Liver (tissue), 8 donors: ENCODE measurements at regions not wholly inside any gene's neighbourhood (a gene's known extent, or its start where the extent isn't known, plus 50 kb on each side); places are given as distances from the start of the nearest gene placed in this dataset.

Source experiments
- DNase-seq: peaks from one replicate; pipeline ENCODE4 v3.0.0-alpha.2; 2017; ENCODE audit warnings: low spot score
- H3K27ac ChIP-seq, 2 donors: one replicate each; pipeline ENCODE4 v1.7.0; 2013; ENCODE audit warnings: inconsistent platforms in 2 of 2, low read length in 2 of 2, control low read depth in 1 of 2, low read depth in 1 of 2, mild to moderate bottlenecking in 1 of 2
- H3K27me3 ChIP-seq, 4 donors: one replicate each; pipeline versions ENCODE4 v1.6.1 to v1.7.0; 2013; ENCODE audit warnings: low read length in 3 of 4, inconsistent platforms in 1 of 4, mild to moderate bottlenecking in 1 of 4, moderate library complexity in 1 of 4; ENCODE audit not compliant: control insufficient read depth in 4 of 4, insufficient read depth in 4 of 4
- H3K36me3 ChIP-seq, 4 donors: one replicate each; pipeline versions ENCODE4 v1.6.1 to v1.7.0; 2013; ENCODE audit warnings: low read length in 3 of 4, mild to moderate bottlenecking in 3 of 4, low read depth in 1 of 4, moderate library complexity in 1 of 4; ENCODE audit not compliant: control insufficient read depth in 4 of 4, insufficient read depth in 3 of 4
- H3K4me1 ChIP-seq, 4 donors: one replicate each; pipeline versions ENCODE4 v1.6.1 to v1.7.0; 2013; ENCODE audit warnings: low read length in 3 of 4, mild to moderate bottlenecking in 3 of 4, moderate library complexity in 1 of 4; ENCODE audit not compliant: control insufficient read depth in 4 of 4, insufficient read depth in 4 of 4
- H3K4me3 ChIP-seq, 3 donors: one replicate each; pipeline versions ENCODE4 v1.6.1 to v1.7.0; 2013; ENCODE audit warnings: low read length in 3 of 3, control low read depth in 1 of 3, low read depth in 1 of 3, mild to moderate bottlenecking in 1 of 3
- H3K9ac ChIP-seq, 2 donors: one replicate each; pipeline ENCODE4 v1.7.0; 2013; ENCODE audit warnings: low read length in 2 of 2, mild to moderate bottlenecking in 2 of 2, moderate library complexity in 2 of 2, control low read depth in 1 of 2, low read depth in 1 of 2
- H3K9me3 ChIP-seq, 4 donors: one replicate each; pipeline versions ENCODE4 v1.6.1 to v1.7.0; 2013; ENCODE audit warnings: low read length in 3 of 4; ENCODE audit not compliant: control insufficient read depth in 4 of 4
- CTCF ChIP-seq: fragments of 150-350 bp; IDR thresholded peaks from 2 replicates; pipeline ENCODE4 v1.5.1; 2017; ENCODE audit warnings: improper control_type of control experiment, low read depth, low read length; ENCODE audit not compliant: missing input control
- EGR1 ChIP-seq, 2 donors: IDR thresholded peaks; 2 replicates each; pipeline ENCODE4 v1.6.1; 2016 to 2018; ENCODE audit warnings: antibody characterized with exemption in 2 of 2, low read depth in 2 of 2
- FOXA1 ChIP-seq: IDR thresholded peaks from 2 replicates; pipeline ENCODE4 v1.6.1; 2016; ENCODE audit warnings: antibody characterized with exemption
- GABPA ChIP-seq, 2 donors: IDR thresholded peaks in 1 of 2; conservative IDR thresholded peaks in 1 of 2; 2 replicates each; pipeline ENCODE4 v1.6.1; 2016; ENCODE audit warnings: antibody characterized with exemption in 2 of 2, mild to moderate bottlenecking in 1 of 2, moderate library complexity in 1 of 2
- HNF4A ChIP-seq, 2 donors: conservative IDR thresholded peaks; 2 replicates each; pipeline ENCODE4 v1.6.1; 2016; ENCODE audit warnings: antibody characterized with exemption in 2 of 2, mild to moderate bottlenecking in 2 of 2
- HNF4G ChIP-seq: IDR thresholded peaks from 2 replicates; pipeline ENCODE4 v1.6.1; 2016; ENCODE audit warnings: antibody characterized with exemption
- MAX ChIP-seq: IDR thresholded peaks from 2 replicates; pipeline ENCODE4 v1.6.1; 2016; ENCODE audit warnings: antibody characterized with exemption
- NR2F2 ChIP-seq: IDR thresholded peaks from 2 replicates; pipeline ENCODE4 v1.6.1; 2016; ENCODE audit warnings: antibody characterized with exemption
- RAD21 ChIP-seq, 2 donors: IDR thresholded peaks; 2 replicates each; pipeline ENCODE4 v1.6.1; 2016; ENCODE audit warnings: antibody characterized with exemption in 2 of 2, mild to moderate bottlenecking in 2 of 2
- REST ChIP-seq: IDR thresholded peaks from 2 replicates; pipeline ENCODE4 v1.6.1; 2016; ENCODE audit warnings: antibody characterized with exemption, mild to moderate bottlenecking
- RXRA ChIP-seq, 2 donors: IDR thresholded peaks; 2 replicates each; pipeline ENCODE4 v1.6.1; 2017 to 2018; ENCODE audit warnings: antibody characterized with exemption in 2 of 2, mild to moderate bottlenecking in 1 of 2
- SP1 ChIP-seq: IDR thresholded peaks from 2 replicates; pipeline ENCODE4 v1.6.1; 2018; ENCODE audit warnings: antibody characterized with exemption, mild to moderate bottlenecking
- TAF1 ChIP-seq: conservative IDR thresholded peaks from 2 replicates; pipeline ENCODE4 v1.6.1; 2016; ENCODE audit warnings: antibody characterized with exemption, mild to moderate bottlenecking
- YY1 ChIP-seq: IDR thresholded peaks from 2 replicates; pipeline ENCODE4 v1.6.1; 2016; ENCODE audit warnings: antibody characterized with exemption, mild to moderate bottlenecking
- ZBTB33 ChIP-seq: IDR thresholded peaks from 2 replicates; pipeline ENCODE4 v1.6.1; 2016; ENCODE audit warnings: antibody characterized with exemption
- WGBS: extraction: QIAGEN DNeasy Blood & Tissue Kit; methylation state at CpG from one replicate; pipeline ENCODE4 v1.1.7; 2013; 5-methylcytosine and 5-hydroxymethylcytosine counted together
- donor health status: healthy.
- donor health status: healthy.
- donor health status: healthy.
- donor health status: healthy.
- donor health status: healthy.

- Histone ChIP-seq H3K4me3 (no peak overlapping the region), H3K9me3 (peaks cover 0 to 8% (median 0%) of the 10 kb centered on the region in 4 donors), H3K27me3 (no peaks in the 10 kb centered on the region), H3K36me3 (no peaks in the 10 kb centered on the region), H3K27ac (no peak overlapping the region), H3K4me1 (no peaks in the 10 kb centered on the region), H3K9ac (no peak overlapping the region)
- DNase-seq = no peak
- WGBS = 55% methylated on average over 5 of the region's 5 CpGs
- no peak for TF ChIP-seq FOXA1
- no peak for TF ChIP-seq SP1
- no peak for TF ChIP-seq MAX
- TF ChIP-seq TAF1 = no peak
- TF ChIP-seq HNF4A (conservative IDR thresholded peaks at IDR 0.05) = no peak
- no peak for TF ChIP-seq RAD21 (IDR thresholded peaks at IDR 0.05)
- TF ChIP-seq YY1 = no peak
- TF ChIP-seq CTCF = no peak
- no peak for TF ChIP-seq HNF4G
- TF ChIP-seq REST = no peak
- no peak for TF ChIP-seq EGR1 (IDR thresholded peaks at IDR 0.05; ENCODE audit: low read depth in 2 of 2)
- no peak for TF ChIP-seq RXRA (IDR thresholded peaks at IDR 0.05)
- no peak for TF ChIP-seq ZBTB33
- TF ChIP-seq GABPA (IDR thresholded peaks at IDR 0.05 in 1 of 2, conservative IDR thresholded peaks at IDR 0.05 in 1 of 2) = no peak
These were observed 138.3 kb upstream of the PDHA2 start for GRCh38 chr4:95701500-95702170.

GRCh38 chr4:95694411-95694810 is 145.5 kb upstream of the PDHA2 start:
- Histone ChIP-seq H3K27ac (no peak overlapping the region), H3K4me3 (no peak overlapping the region), H3K36me3 (no peaks in the 10 kb centered on the region), H3K4me1 (no peaks in the 10 kb centered on the region), H3K9ac (no peak overlapping the region), H3K27me3 (no peaks in the 10 kb centered on the region), H3K9me3 (peaks cover 0 to 2% (median 0%) of the 10 kb centered on the region in 4 donors)
- DNase-seq = no peak
- TF ChIP-seq TAF1 = no peak
- no peak for TF ChIP-seq HNF4G
- TF ChIP-seq NR2F2 = no peak
- TF ChIP-seq REST = no peak
- no peak for TF ChIP-seq SP1
- TF ChIP-seq CTCF = no peak
- 83% methylated on average over 3 of the region's 3 CpGs for WGBS
